ENCODE measurements at regions not wholly inside any gene's neighbourhood (a gene's known extent, or its start where the extent isn't known, plus 50 kb on each side); places are given as distances from the start of the nearest gene placed in this dataset.
"Not testable (repeated sequence)": the region's sequence is repeated elsewhere in the genome, so short reads cannot be mapped to it uniquely, and the experiment has no call there.

DNA sequence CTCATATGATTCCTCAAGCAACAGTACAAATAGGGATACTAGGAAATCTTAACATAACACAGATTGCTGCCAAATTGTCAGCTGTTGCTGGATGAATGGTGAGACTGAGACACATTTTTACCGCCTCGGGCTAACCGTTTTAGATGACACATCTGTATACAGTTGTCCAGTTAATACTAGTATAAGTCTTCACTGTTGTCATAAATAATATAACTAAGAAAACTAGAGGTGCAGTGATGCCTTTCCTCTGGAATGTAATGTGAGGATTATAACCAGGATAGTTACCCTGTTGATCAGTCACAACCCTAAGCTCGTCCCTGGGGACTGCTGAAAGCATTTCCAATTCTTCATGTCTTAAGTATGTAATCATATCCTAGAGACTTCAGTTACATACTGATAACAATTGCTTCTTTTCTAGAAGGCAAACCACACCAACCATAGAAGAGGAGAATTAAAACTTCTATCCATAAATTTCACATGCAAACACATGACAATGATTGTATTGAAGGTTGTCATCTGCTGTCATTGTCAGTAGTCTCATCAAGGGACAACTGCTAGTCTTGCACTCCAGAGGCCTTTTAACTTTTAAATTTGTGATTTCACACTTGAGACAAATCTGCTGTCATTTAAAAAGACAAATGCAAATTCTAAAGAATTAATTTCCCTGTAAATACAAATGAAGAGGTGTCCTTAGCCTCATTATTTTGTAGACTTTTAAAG, 100.4 kb upstream of the SEMA3D start:
- peak in 1 of 2 experiments; percentile 25 for DNase-seq

DNA sequence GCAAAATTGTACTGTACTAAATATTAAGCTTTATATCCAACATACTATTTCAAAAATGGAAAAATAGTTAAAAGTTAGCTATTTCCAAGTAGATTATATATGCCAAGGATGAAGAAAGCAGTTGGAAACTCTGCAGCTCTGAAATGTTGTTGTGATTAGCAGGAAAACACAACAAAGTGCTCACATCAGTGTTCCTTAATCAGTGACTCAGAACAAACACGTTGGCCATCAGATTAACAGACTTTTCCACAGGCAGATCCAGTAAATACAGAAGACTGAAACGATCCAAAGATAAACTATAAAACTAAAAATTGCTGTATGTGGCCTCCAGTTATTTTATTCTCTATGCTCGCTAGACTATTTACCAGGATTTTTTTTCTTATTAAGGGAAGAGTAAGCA, 99.6 kb upstream of the SEMA3D start:
- no peak for DNase-seq

DNA sequence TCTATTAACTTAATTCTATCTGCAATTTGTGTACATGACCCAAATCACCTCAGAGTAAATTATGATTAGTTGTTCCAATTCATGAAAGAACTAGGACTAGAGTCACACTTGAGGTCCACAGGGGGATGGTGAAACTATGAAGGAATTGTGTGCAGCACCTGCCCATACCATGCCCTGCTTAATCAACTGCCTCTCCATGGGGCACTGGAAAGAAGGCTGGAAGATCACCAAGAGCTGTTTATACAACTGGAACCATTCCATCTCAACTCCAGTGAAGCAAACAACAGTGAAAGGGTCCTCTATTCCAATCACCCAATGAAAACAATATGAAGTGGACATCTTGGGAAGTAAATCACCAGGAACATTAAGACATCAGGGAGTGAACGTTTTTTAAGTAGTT, 98.7 kb upstream of the SEMA3D start:
- DNase-seq = no peak

DNA sequence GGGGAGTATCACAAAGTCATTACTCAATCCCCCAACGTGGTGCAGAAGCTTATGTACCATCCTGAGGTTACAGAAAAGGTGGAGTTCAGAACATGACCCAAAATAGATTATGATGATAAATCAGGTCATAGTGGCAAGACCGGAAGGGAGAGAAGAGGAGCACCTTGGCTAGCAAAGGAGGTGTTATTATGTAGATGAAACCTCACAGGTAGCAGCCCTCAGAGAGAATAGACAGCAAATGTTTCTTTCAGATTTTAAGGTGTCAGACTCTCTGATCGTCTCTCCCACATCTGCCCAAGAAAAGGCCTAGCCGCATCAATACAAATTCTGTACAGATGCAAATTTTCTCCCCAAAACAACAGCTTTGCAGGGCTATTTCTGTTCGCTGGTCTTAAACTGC, 88.3 kb upstream of the SEMA3D start:
- DNase-seq = no peak

DNA sequence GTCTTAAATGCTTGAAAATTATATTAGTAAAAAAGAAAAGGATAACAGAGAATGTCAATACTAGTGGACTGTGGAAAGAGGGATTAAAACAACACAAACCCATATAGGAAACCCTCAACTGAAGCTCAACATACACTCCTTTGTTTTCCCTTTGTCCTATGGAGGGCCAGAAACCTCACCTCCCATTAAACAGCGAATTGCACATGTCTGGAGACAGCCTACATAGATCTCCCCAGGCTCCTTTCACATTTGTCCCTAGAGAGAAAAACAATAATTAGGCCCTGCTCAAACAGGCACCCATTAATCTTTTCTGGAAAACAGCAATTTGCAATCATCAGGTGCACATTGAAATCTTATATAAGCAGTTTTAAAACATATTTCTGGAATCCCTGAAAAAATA, 87.6 kb upstream of the SEMA3D start:
- no peak for DNase-seq

DNA sequence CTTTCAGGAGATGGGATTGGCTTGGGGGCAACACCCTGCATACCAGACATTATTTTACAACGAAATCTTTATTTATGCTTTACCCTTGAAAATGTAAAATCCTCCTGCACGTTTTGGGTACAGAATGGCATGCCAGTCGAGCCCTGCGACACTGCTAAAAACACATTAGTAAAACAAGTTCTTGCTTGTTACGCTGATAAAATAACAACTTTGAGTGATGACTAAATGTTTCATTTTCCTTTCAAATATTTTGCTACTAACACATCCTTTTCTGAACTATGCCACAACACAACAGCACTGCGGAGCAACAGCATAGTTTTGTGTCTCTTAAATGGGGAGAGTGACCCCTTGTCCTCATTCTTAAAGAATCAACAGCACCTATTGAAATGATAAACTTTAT, 76.0 kb upstream of the SEMA3D start:
- DNase-seq = no peak

DNA sequence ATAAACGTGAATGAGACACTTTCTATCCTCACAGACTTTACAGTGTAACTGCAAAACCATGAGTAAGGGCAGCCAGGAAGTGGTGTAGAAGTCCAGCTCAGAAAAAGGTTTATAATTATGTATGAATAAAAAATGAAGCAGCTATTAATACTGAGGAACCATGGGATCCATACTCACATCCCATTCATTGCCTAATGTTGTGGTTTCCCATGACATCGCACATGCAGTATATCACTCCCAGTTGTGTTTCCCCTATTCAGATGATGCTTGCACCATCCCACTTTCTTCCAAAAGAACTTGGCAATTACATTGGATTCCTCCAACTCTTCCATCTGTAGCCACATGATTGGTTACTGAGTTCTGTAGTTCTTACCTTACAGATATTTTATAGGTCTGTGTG, 74.5 kb upstream of the SEMA3D start:
- no peak for DNase-seq

DNA sequence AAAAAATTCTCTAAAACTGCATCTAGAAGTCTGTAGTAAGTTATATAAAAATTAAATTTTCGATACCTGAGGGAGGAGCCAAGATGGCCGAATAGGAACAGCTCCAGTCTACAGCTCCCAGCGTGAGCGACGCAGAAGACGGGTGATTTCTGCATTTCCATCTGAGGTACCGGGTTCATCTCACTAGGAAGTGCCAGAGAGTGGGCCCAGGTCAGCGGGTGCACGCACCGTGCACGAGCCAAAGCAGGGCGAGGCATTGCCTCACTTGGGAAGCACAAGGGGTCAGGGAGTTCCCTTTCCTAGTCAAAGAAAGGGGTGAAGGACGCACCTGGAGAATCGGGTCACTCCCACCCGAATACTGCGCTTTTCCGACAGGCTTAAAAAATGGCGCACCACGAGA, 62.9 kb upstream of the SEMA3D start:
- not testable (repeated sequence) for DNase-seq

DNA sequence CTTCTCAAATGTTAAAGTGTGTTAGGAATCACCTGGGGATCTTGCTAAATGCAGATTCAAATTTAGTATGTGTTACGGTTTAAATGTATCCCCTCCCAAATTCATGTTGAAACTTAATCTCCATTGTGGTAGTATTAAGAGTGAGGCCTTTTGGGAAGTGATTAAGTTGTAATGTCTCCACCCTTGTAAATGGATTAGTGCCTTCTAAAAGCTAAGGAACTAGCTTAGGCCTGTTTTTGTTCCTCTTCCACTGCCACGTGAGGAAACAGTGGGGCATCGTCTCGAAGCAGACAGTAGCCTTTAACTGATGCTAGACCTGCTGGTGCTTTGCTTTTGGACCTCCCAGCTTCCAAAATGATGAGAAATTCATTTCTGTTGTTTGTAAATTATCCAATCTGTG, 52.3 kb upstream of the SEMA3D start:
- peak in 1 of 2 experiments; percentile 17 for DNase-seq

DNA sequence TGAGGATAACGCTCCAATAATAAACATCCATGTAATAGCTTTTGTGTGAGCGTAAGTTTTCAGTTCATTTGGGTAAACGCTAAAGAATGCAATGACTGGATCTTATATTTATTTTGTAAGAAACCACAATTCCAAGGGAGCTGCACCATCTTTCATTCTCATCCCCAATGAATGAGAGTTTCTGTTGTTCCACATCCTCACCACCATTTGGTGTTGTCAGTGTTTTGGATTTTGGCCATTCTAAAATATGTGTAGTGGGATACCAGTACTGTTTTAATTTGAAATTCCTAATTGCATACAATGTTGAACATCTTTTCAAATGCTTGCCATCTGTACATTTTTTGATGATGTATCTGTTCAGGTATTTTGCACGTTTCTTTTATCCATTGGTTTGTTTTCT, 50.9 kb upstream of the SEMA3D start:
- DNase-seq = no peak

All from NCI-H524 (cell line).